Neural crest cell (in vitro differentiated cells): ENCODE measurements at regions not wholly inside any gene's neighbourhood (a gene's known extent, or its start where the extent isn't known, plus 50 kb on each side); places are given as distances from the start of the nearest gene placed in this dataset.

Experiments
- DNase-seq: peaks from one replicate; pipeline ENCODE4 v3.0.0; 2021; ENCODE audit warnings: low read depth, mixed read lengths, low spot score
- H3K27ac Mint-ChIP-seq: one replicate; pipeline ENCODE4 v1.8.0; 2021; ENCODE audit warnings: mild to moderate bottlenecking, mixed read lengths; ENCODE audit not compliant: unreplicated experiment
- H3K27me3 Mint-ChIP-seq: 2 replicates; pipeline ENCODE4 v1.8.0; 2021; ENCODE audit warnings: low read depth, mild to moderate bottlenecking, mixed read lengths
- H3K36me3 Mint-ChIP-seq: 2 replicates; pipeline ENCODE4 v1.8.0; 2021; ENCODE audit warnings: low read depth, mild to moderate bottlenecking, mixed read lengths
- H3K4me1 Mint-ChIP-seq: 2 replicates; pipeline ENCODE4 v1.8.0; 2021; ENCODE audit warnings: mixed read lengths
- H3K4me3 Mint-ChIP-seq: one replicate; pipeline ENCODE4 v1.8.0; 2021; ENCODE audit warnings: mild to moderate bottlenecking, mixed read lengths
- H3K9me3 Mint-ChIP-seq: 2 replicates; pipeline ENCODE4 v1.8.0; 2021; ENCODE audit warnings: mixed read lengths
- CTCF ChIP-seq: fragments of 200-600 bp; sonication (generic); conservative IDR thresholded peaks from 2 replicates; pipeline ENCODE4 v1.5.0; 2021; ENCODE audit warnings: antibody characterized with exemption, mild to moderate bottlenecking

GRCh38 chr13:30133554-30133912, 173.8 kb downstream of the KATNAL1 start:
- no peak for TF ChIP-seq CTCF
- no peak for DNase-seq
- Mint-ChIP-seq H3K36me3 (no peaks in the 10 kb centered on the region), H3K27ac (peak overlapping the region; percentile 76), H3K9me3 (no peaks in the 10 kb centered on the region), H3K4me1 (peaks cover 54% of the 10 kb centered on the region), H3K27me3 (no peaks in the 10 kb centered on the region), H3K4me3 (peak overlapping the region; percentile 65)

GRCh38 chr13:30132623-30133553, 174.5 kb downstream of the KATNAL1 start:
- Mint-ChIP-seq H3K27me3 (no peaks in the 10 kb centered on the region), H3K36me3 (no peaks in the 10 kb centered on the region), H3K27ac (peak overlapping the region; percentile 94), H3K9me3 (no peaks in the 10 kb centered on the region), H3K4me3 (peak overlapping the region; percentile 79), H3K4me1 (peaks cover 47% of the 10 kb centered on the region)
- peak; percentile 100 for DNase-seq
- TF ChIP-seq CTCF = peak; percentile 97

- Mint-ChIP-seq H3K9me3 (no peaks in the 10 kb centered on the region), H3K4me1 (peaks cover 29% of the 10 kb centered on the region), H3K36me3 (no peaks in the 10 kb centered on the region), H3K4me3 (no peak overlapping the region), H3K27ac (no peak overlapping the region), H3K27me3 (no peaks in the 10 kb centered on the region)
- TF ChIP-seq CTCF = no peak
- no peak for DNase-seq
Observed at GRCh38 chr13:30129411-30129810, 177.9 kb downstream of the KATNAL1 start.

- H3K4me3 Mint-ChIP-seq = no peak overlapping the region
- H3K4me1 Mint-ChIP-seq = peaks cover 21% of the 10 kb centered on the region
- no peaks in the 10 kb centered on the region for H3K27me3 Mint-ChIP-seq
- H3K9me3 Mint-ChIP-seq = no peaks in the 10 kb centered on the region
- H3K36me3 Mint-ChIP-seq = no peaks in the 10 kb centered on the region
- no peak for TF ChIP-seq CTCF
- no peak overlapping the region for H3K27ac Mint-ChIP-seq
- DNase-seq = no peak
Observed at GRCh38 chr13:30128591-30128990, 178.8 kb downstream of the KATNAL1 start.

GRCh38 chr13:30128095-30128494, 179.3 kb downstream of the KATNAL1 start:
- no peaks in the 10 kb centered on the region for H3K36me3 Mint-ChIP-seq
- H3K27me3 Mint-ChIP-seq = no peaks in the 10 kb centered on the region
- peak overlapping the region; percentile 52 for H3K27ac Mint-ChIP-seq
- H3K4me3 Mint-ChIP-seq = no peak overlapping the region
- no peak for DNase-seq
- TF ChIP-seq CTCF = no peak
- peaks cover 16% of the 10 kb centered on the region for H3K4me1 Mint-ChIP-seq
- H3K9me3 Mint-ChIP-seq = peaks cover 4% of the 10 kb centered on the region
